ENCODE measurements at regions not wholly inside any gene's neighbourhood (a gene's known extent, or its start where the extent isn't known, plus 50 kb on each side); places are given as distances from the start of the nearest gene placed in this dataset.
"Not testable (repeated sequence)": the region's sequence is repeated elsewhere in the genome, so short reads cannot be mapped to it uniquely, and the experiment has no call there.

DNA sequence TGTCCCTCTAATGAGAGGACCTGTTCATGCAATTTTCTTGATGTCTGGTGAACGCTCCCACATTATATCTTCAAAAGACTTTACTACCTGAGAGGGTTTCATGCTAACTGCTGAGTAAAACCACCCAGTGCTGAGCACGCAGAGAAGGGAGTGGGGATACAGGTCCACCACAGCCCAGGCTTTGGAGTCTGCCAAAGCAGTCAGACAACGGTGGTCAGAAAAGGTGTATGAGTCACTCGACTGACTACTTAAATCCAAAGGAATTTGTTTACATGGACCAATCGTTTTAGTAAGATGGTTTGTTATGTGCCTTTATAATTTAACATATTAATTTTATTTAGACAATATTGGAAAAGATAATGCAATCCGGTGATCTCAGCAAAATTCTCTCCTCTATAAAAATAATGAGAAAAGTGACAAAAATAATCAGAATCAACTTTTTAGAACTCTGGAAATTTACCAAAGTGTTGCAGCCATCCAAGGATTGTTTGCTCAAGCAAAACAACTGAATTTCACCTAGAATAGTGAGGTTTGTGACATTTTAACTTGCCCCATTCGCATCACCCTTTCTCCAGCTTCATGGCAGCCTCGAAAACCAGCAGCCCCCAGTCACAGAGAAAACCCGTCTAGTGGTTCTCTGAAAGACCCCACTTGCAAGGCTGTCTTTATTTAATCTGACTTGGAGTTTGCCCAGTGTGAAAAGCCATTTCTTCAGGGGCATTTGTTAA is 52.1 kb upstream of the PLGLB2 start:
- DNase-seq (ENCODE audit: low read depth in 2 of 2, low spot score in 1 of 2): not testable (repeated sequence)
